ENCODE measurements at regions not wholly inside any gene's neighbourhood (a gene's known extent, or its start where the extent isn't known, plus 50 kb on each side); places are given as distances from the start of the nearest gene placed in this dataset.

DNA sequence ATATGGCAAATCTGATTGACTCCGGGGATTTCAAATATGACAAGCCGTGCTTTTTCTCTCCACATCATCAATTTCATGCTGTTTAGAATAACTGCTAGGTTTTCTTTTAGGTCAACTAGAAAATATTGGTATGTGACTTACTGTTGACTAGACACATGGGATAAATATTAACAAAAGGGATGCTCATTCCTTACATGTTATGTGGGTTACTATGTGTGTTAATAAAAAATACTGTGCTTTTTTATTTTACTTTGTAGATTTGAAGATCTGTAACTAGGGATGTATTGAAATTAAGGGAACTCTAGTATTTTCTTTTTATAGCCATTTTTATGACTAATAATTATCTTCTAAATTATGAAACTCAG, 264.6 kb upstream of the COL8A1 start:
- Histone ChIP-seq H2AFZ (ENCODE audit: low read length) (no peak overlapping the region), H3K23me2 (ENCODE audit: insufficient read length, low read depth, low read length, poor library complexity, severe bottlenecking) (no peaks in the 10 kb centered on the region), H3K23ac (ENCODE audit: insufficient read length, low read depth, low read length) (no peak overlapping the region), H3K79me1 (ENCODE audit: insufficient read depth, low read depth, low read length, poor library complexity, severe bottlenecking) (no peaks in the 10 kb centered on the region), H4K91ac (ENCODE audit: insufficient read length, low read depth, low read length) (no peak overlapping the region), H4K5ac (ENCODE audit: insufficient read length, low read depth, low read length) (no peak overlapping the region), H3T11ph (ENCODE audit: low read length) (no peak overlapping the region), H3K4me1 (ENCODE audit: insufficient read depth, low read length) (no peaks in the 10 kb centered on the region), H4K20me1 (ENCODE audit: control insufficient read depth, insufficient read depth, insufficient read length) (no peaks in the 10 kb centered on the region), H3K56ac (ENCODE audit: insufficient read length, low read depth, low read length) (no peak overlapping the region), H2AK5ac (ENCODE audit: insufficient read length, low read length) (no peak overlapping the region), H2BK120ac (ENCODE audit: low read depth, low read length, poor library complexity, severe bottlenecking) (no peak overlapping the region), H4K8ac (replicated peaks; ENCODE audit: insufficient read length, low read depth, low read length) (no peak overlapping the region), H3K79me2 (ENCODE audit: insufficient read depth, low read length) (no peaks in the 10 kb centered on the region), H2BK20ac (ENCODE audit: low read depth, low read length, poor library complexity, severe bottlenecking) (no peak overlapping the region), H3K27ac (ENCODE audit: insufficient read length, low read depth, low read length) (no peak overlapping the region), H3K27me3 (ENCODE audit: insufficient read depth, low read length) (no peaks in the 10 kb centered on the region), H3K9ac (ENCODE audit: extremely low read depth, insufficient read length, low read length) (no peak overlapping the region), H3K4me2 (ENCODE audit: insufficient read depth, insufficient read length, low read length) (no peak overlapping the region), H3K14ac (ENCODE audit: insufficient read depth, low read length) (no peak overlapping the region), H2BK15ac (ENCODE audit: low read depth, low read length) (no peak overlapping the region), H3K18ac (ENCODE audit: insufficient read length, low read depth, low read length) (no peak overlapping the region), H3K9me3 (ENCODE audit: control insufficient read depth, low read depth, low read length) (no peaks in the 10 kb centered on the region), H3K4ac (ENCODE audit: low read depth, low read length) (no peak overlapping the region), H2BK5ac (ENCODE audit: insufficient read length, low read length) (no peak overlapping the region), H2BK12ac (ENCODE audit: insufficient read length, low read depth, low read length) (no peak overlapping the region)
- no peak for DNase-seq
- Mint-ChIP-seq H3K27ac (no peak overlapping the region), H3K36me3 (ENCODE audit: insufficient read depth in 1 of 3, low read depth in 3 of 3) (no peaks in the 10 kb centered on the region), H3K4me1 (no peaks in the 10 kb centered on the region), H3K4me3 (no peak overlapping the region), H3K9me3 (no peaks in the 10 kb centered on the region; a peak in 1 of 5 replicates), H3K27me3 (ENCODE audit: low read depth) (no peaks in the 10 kb centered on the region)
- no CpG with 5 or more reads among the region's 2 CpGs for WGBS (ENCODE audit: extremely low coverage, insufficient read length, low lambda C conversion rate)
- no peak for TF ChIP-seq CTCF (conservative IDR thresholded peaks at IDR 0.05)
